Progenitor cell of endocrine pancreas (in vitro differentiated cells): ENCODE measurements at regions not wholly inside any gene's neighbourhood (a gene's known extent, or its start where the extent isn't known, plus 50 kb on each side); places are given as distances from the start of the nearest gene placed in this dataset.
A peak's percentile ranks its signal among the peaks of the same experiment; 100 is the strongest.

ENCODE experiments used
- DNase-seq: peaks from one replicate; pipeline ENCODE4 v3.0.0; 2021; ENCODE audit warnings: low spot score; ENCODE audit not compliant: unreplicated experiment
- H3K27ac Mint-ChIP-seq: 2 replicates; pipeline ENCODE4 v1.8.0; 2021; ENCODE audit warnings: mild to moderate bottlenecking, moderate library complexity, mixed read lengths
- H3K27me3 Mint-ChIP-seq: 2 replicates; pipeline ENCODE4 v1.8.0; 2021; ENCODE audit warnings: mixed read lengths
- H3K36me3 Mint-ChIP-seq: 2 replicates; pipeline ENCODE4 v1.8.0; 2022; ENCODE audit warnings: mixed read lengths; ENCODE audit not compliant: insufficient read depth
- H3K4me1 Mint-ChIP-seq: 2 replicates; pipeline ENCODE4 v1.8.0; 2021; ENCODE audit warnings: low read depth, mixed read lengths
- H3K4me3 Mint-ChIP-seq: 2 replicates; pipeline ENCODE4 v1.8.0; 2021; ENCODE audit warnings: low read depth, mild to moderate bottlenecking, moderate library complexity, mixed read lengths
- H3K9me3 Mint-ChIP-seq: 2 replicates; pipeline ENCODE4 v1.8.0; 2021; ENCODE audit warnings: low read depth, mixed read lengths
- TF ChIP-seq, protein P1 (sequence below): fragments of 200-600 bp; sonication (generic); IDR thresholded peaks from one replicate; pipeline ENCODE4 v1.5.0; 2021; ENCODE audit warnings: antibody characterized with exemption, mild to moderate bottlenecking; ENCODE audit not compliant: unreplicated experiment

DNA sequence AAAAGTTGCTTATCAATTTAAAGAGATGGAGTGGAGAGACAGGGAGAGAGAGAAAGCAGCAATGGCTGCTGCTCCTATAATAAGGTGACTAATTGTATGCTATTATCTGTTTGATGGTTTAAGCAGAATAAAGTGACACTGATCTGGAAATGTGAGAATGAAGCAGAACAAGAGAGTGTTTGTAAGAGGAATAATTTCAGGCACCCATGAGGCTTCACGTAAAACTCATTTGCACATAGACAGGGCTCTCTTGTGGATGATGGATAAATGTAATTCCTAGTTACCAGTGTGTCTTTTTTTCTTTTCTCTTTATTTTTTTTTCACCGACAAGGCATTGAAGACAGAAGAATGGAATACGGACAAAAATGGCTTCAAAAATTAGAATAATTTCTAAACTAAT lies 228.8 kb upstream of the TYRP1 start:
- peaks cover 23% of the 10 kb centered on the region for H3K4me1 Mint-ChIP-seq
- no peak overlapping the region for H3K4me3 Mint-ChIP-seq
- H3K27me3 Mint-ChIP-seq = no peaks in the 10 kb centered on the region

GRCh38 chr9:12464910-12465512 lies 228.2 kb upstream of the TYRP1 start:
- Mint-ChIP-seq H3K9me3 (peaks cover 8% of the 10 kb centered on the region), H3K36me3 (peaks cover 1% of the 10 kb centered on the region), H3K27ac (no peak overlapping the region), H3K27me3 (no peaks in the 10 kb centered on the region), H3K4me3 (no peak overlapping the region), H3K4me1 (peaks cover 22% of the 10 kb centered on the region)
- no peak for DNase-seq
- TF ChIP-seq, protein P1, sequence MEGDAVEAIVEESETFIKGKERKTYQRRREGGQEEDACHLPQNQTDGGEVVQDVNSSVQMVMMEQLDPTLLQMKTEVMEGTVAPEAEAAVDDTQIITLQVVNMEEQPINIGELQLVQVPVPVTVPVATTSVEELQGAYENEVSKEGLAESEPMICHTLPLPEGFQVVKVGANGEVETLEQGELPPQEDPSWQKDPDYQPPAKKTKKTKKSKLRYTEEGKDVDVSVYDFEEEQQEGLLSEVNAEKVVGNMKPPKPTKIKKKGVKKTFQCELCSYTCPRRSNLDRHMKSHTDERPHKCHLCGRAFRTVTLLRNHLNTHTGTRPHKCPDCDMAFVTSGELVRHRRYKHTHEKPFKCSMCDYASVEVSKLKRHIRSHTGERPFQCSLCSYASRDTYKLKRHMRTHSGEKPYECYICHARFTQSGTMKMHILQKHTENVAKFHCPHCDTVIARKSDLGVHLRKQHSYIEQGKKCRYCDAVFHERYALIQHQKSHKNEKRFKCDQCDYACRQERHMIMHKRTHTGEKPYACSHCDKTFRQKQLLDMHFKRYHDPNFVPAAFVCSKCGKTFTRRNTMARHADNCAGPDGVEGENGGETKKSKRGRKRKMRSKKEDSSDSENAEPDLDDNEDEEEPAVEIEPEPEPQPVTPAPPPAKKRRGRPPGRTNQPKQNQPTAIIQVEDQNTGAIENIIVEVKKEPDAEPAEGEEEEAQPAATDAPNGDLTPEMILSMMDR = peak; percentile 85

More for the DNA sequence above, 228.8 kb upstream of the TYRP1 start:
- TF ChIP-seq, protein P1 = no peak
- no peak for DNase-seq
- H3K9me3 Mint-ChIP-seq = peaks cover 8% of the 10 kb centered on the region
- H3K27ac Mint-ChIP-seq = no peak overlapping the region
- peaks cover 1% of the 10 kb centered on the region for H3K36me3 Mint-ChIP-seq

- no peak overlapping the region for H3K4me3 Mint-ChIP-seq
- TF ChIP-seq, protein P1 = no peak
- H3K36me3 Mint-ChIP-seq = no peaks in the 10 kb centered on the region
- DNase-seq = no peak
- peaks cover 7% of the 10 kb centered on the region for H3K4me1 Mint-ChIP-seq
- H3K27ac Mint-ChIP-seq = no peak overlapping the region
- no peaks in the 10 kb centered on the region for H3K27me3 Mint-ChIP-seq
- H3K9me3 Mint-ChIP-seq = peaks cover 3% of the 10 kb centered on the region
These were observed 224.1 kb upstream of the TYRP1 start for GRCh38 chr9:12469084-12469483.

DNA sequence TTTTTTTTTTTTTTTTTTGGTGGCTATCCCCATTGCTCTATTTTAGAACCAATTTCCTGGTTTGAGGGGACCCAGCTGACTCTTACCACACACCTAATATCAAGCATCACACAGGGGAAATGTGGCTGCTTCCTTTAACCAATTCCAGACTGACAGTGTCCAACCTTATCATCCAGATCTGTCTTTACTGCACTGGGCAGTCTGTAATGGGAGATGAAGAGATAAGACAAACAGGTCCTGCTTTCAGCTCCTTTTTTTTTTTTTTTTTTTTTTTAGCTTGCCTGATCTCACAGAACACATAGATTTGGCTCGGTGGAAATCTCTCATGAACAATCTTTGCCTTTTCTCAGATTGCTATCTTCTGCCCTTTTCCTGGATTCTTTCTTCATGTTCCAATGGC lies 198.8 kb upstream of the TYRP1 start:
- DNase-seq = no peak
- H3K9me3 Mint-ChIP-seq = no peaks in the 10 kb centered on the region
- H3K4me3 Mint-ChIP-seq = no peak overlapping the region
- no peaks in the 10 kb centered on the region for H3K36me3 Mint-ChIP-seq
- TF ChIP-seq, protein P1 = no peak
- peak overlapping the region; percentile 30 for H3K27ac Mint-ChIP-seq
- H3K27me3 Mint-ChIP-seq = no peaks in the 10 kb centered on the region
- H3K4me1 Mint-ChIP-seq = peaks cover 7% of the 10 kb centered on the region

DNA sequence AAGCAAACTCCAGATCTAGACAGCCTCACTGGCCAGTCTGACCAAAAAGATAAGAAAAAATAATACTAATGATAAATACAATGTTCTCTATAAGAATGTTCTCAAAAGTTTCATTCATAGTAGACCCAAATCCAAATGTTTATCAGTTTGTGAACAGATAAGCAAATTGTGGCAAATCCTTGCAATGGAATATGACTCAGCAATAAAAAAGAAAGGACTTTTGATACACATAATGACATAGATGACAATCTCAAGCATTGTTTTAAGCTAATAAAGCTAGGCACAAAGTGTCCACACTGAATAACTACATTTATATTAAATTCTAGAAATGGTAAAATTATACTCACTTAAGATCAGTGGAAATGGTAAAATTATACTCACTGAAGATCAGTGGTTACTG lies 195.4 kb upstream of the TYRP1 start:
- H3K4me1 Mint-ChIP-seq = peaks cover 7% of the 10 kb centered on the region
- DNase-seq = no peak
- no peaks in the 10 kb centered on the region for H3K27me3 Mint-ChIP-seq
- no peak overlapping the region for H3K27ac Mint-ChIP-seq
- H3K36me3 Mint-ChIP-seq = no peaks in the 10 kb centered on the region
- no peaks in the 10 kb centered on the region for H3K9me3 Mint-ChIP-seq
- TF ChIP-seq, protein P1 = no peak
- no peak overlapping the region for H3K4me3 Mint-ChIP-seq
